GM12878 (cell line): ENCODE measurements at regions not wholly inside any gene's neighbourhood (a gene's known extent, or its start where the extent isn't known, plus 50 kb on each side); places are given as distances from the start of the nearest gene placed in this dataset.

Experiments
- ATAC-seq: fragments of 200-7000 bp; cut with Tn5 transposase; 3 replicates; pipeline ENCODE4 v1.9.1; 2020; ENCODE audit warnings: mild to moderate bottlenecking, moderate library complexity
- BruUV-seq: library from RNA; stranded (reverse); fragments of 400-500 nt; replicated peaks from 2 replicates; lab custom pipeline; 2021; lab: Mats Ljungman, UMichigan
- CTCF ChIA-PET: fragments of 300-600 bp; sonication (Branson Sonifier 250); formaldehyde crosslinking; extraction: SDS; loops from one replicate; lab custom pipeline; 2021; ENCODE audit warnings: inconsistent platforms; lab: Yijun Ruan, JAX
- POLR2A ChIA-PET: fragments of 350-600 bp; formaldehyde crosslinking; extraction: SDS; loops from one replicate; lab custom pipeline; 2021; ENCODE audit warnings: inconsistent platforms; lab: Charles Lee
- RAD21 ChIA-PET: fragments of 300-600 bp; sonication (Branson Sonifier 250); formaldehyde crosslinking; loops from one replicate; lab custom pipeline; 2023; ENCODE audit warnings: antibody characterized with exemption; ENCODE audit not compliant: unreplicated experiment; lab: Charles Lee
- SMC1A ChIA-PET: fragments of 300-600 bp; sonication (Branson Sonifier 250); formaldehyde crosslinking; loops from one replicate; lab custom pipeline; 2023; ENCODE audit not compliant: unreplicated experiment, uncharacterized antibody; lab: Charles Lee
- DNase-seq: peaks from one replicate; pipeline ENCODE4 v3.0.0-alpha.2; 2011; ENCODE audit warnings: low read depth, low spot score
- FAIRE-seq: peaks from 3 replicates; lab custom pipeline; 2011; peaks lifted over from hg19 to GRCh38; lab: Jason Lieb, UNC
- H2AFZ ChIP-seq: 2 replicates; pipeline ENCODE4 v1.6.0; 2011; ENCODE audit warnings: low read depth, low read length, control low read depth; ENCODE audit not compliant: control insufficient read depth
- H3K27ac ChIP-seq: 2 replicates; pipeline ENCODE4 v1.5.1; 2011; ENCODE audit warnings: control low read depth; ENCODE audit not compliant: control insufficient read depth, insufficient read depth
- H3K27me3 ChIP-seq, 2 experiments: replicated peaks in 1 of 2; 2 replicates each; pipeline versions ENCODE4 v1.6.0 to v1.6.1; 2011; ENCODE audit warnings: low read length in 1 of 2; ENCODE audit not compliant: control insufficient read depth in 2 of 2, insufficient read depth in 2 of 2
- H3K36me3 ChIP-seq, 2 experiments: 2 replicates each; pipeline ENCODE4 v1.5.1; 2011; ENCODE audit warnings: low read length in 1 of 2; ENCODE audit not compliant: control insufficient read depth in 2 of 2, insufficient read depth in 2 of 2
- H3K4me1 ChIP-seq: 2 replicates; pipeline ENCODE4 v1.6.1; 2011; ENCODE audit warnings: mild to moderate bottlenecking, low read length, moderate library complexity, mixed read lengths; ENCODE audit not compliant: control insufficient read depth, insufficient read depth
- H3K4me2 ChIP-seq: 2 replicates; pipeline ENCODE4 v1.6.0; 2011; ENCODE audit warnings: control low read depth; ENCODE audit not compliant: control insufficient read depth, insufficient read depth
- H3K4me3 ChIP-seq: fragments of 200-600 bp; sonication (generic); 2 replicates; pipeline ENCODE4 v1.5.1; 2016
- H3K79me2 ChIP-seq: 2 replicates; pipeline ENCODE4 v1.6.0; 2011; ENCODE audit warnings: low read length; ENCODE audit not compliant: control insufficient read depth, insufficient read depth
- H3K9ac ChIP-seq: 2 replicates; pipeline ENCODE4 v1.8.0; 2011; ENCODE audit warnings: low read length, control low read depth, mixed read lengths; ENCODE audit not compliant: control insufficient read depth, insufficient read depth
- H3K9me3 ChIP-seq: replicated peaks from 3 replicates; pipeline ENCODE4 v1.5.1; 2011; ENCODE audit warnings: mild to moderate bottlenecking, low read length; ENCODE audit not compliant: control insufficient read depth, insufficient read depth
- H4K20me1 ChIP-seq: 2 replicates; pipeline ENCODE4 v1.6.0; 2011; ENCODE audit not compliant: control insufficient read depth, insufficient read depth
- ATF3 ChIP-seq: IDR thresholded peaks from 2 replicates; pipeline ENCODE4 v1.6.1; 2011; ENCODE audit warnings: low read depth, mild to moderate bottlenecking, low read length, moderate library complexity, borderline replicate concordance; ENCODE audit errors: extremely low read depth
- ATF7 ChIP-seq: fragments of 450-650 bp; IDR thresholded peaks from 2 replicates; pipeline ENCODE4 v1.6.1; 2016; ENCODE audit warnings: low read depth, mild to moderate bottlenecking
- CBFB ChIP-seq: IDR thresholded peaks from 2 replicates; pipeline ENCODE4 v1.6.1; 2016; ENCODE audit warnings: antibody characterized with exemption, low read depth
- FOXK2 ChIP-seq: fragments of 450-650 bp; IDR thresholded peaks from 2 replicates; pipeline ENCODE4 v1.6.1; 2017; ENCODE audit warnings: mild to moderate bottlenecking, moderate library complexity
- MTA3 ChIP-seq: IDR thresholded peaks from 2 replicates; pipeline ENCODE4 v1.6.1; 2012; ENCODE audit warnings: low read length, inconsistent platforms, borderline replicate concordance
- NR2C1 ChIP-seq: fragments of 450-650 bp; IDR thresholded peaks from 2 replicates; pipeline ENCODE4 v1.6.1; 2017; ENCODE audit warnings: antibody characterized with exemption, mild to moderate bottlenecking, moderate library complexity
- PAX8 ChIP-seq: fragments of 450-650 bp; IDR thresholded peaks from 2 replicates; pipeline ENCODE4 v1.6.1; 2017; ENCODE audit warnings: mild to moderate bottlenecking, moderate library complexity
- PRDM15 ChIP-seq: fragments of 450-650 bp; formaldehyde crosslinking; IDR thresholded peaks from 2 replicates; pipeline ENCODE4 v1.4.0; 2020; ENCODE audit warnings: mild to moderate bottlenecking, moderate library complexity
- RAD51 ChIP-seq: fragments of 450-650 bp; IDR thresholded peaks from 2 replicates; pipeline ENCODE4 v1.6.1; 2016; ENCODE audit warnings: moderate library complexity, mild to moderate bottlenecking, inconsistent platforms
- RUNX3 ChIP-seq: IDR thresholded peaks from 2 replicates; pipeline ENCODE4 v1.6.1; 2012; ENCODE audit warnings: low read length, inconsistent platforms
- SRF ChIP-seq, 2 experiments: IDR thresholded peaks; 2 replicates each; pipeline ENCODE4 v1.6.1; 2011; ENCODE audit warnings: low read depth in 2 of 2, low read length in 2 of 2, mild to moderate bottlenecking in 1 of 2, moderate library complexity in 1 of 2
- ZBED1 ChIP-seq: IDR thresholded peaks from 2 replicates; pipeline ENCODE4 v1.6.1; 2016; ENCODE audit warnings: borderline replicate concordance
- ZNF24 ChIP-seq: fragments of 450-650 bp; IDR thresholded peaks from 2 replicates; pipeline ENCODE4 v1.6.1; 2017; ENCODE audit warnings: antibody characterized with exemption, mild to moderate bottlenecking
- ZNF274 ChIP-seq: IDR thresholded peaks from one replicate; pipeline ENCODE4 v1.8.0; 2011; ENCODE audit not compliant: insufficient read length, insufficient read depth
- WGBS: methylation state at CpG from one replicate; pipeline ENCODE4 v1.1.6; 2016; ENCODE audit warnings: low lambda C conversion rate; ENCODE audit not compliant: insufficient replicate concordance, insufficient coverage; ENCODE audit errors: missing lambda C conversion rate; 5-methylcytosine and 5-hydroxymethylcytosine counted together
- in situ Hi-C: fragments of 300-500 bp; cut with MboI; formaldehyde crosslinking; loops from 9 replicates; pipeline ENCODE4 v1.14.3; 2018; ENCODE audit warnings: mixed read lengths
- intact Hi-C: fragments of 100-400 bp; cut with micrococcal nuclease; formaldehyde crosslinking; loops from one replicate; pipeline ENCODE4 v1.14.2; 2022; ENCODE audit not compliant: unreplicated experiment
- TF ChIP-seq, protein P1 (sequence below), 3 experiments: IDR thresholded peaks in 2 of 3; conservative IDR thresholded peaks in 1 of 3; 2 replicates each; pipeline ENCODE4 v1.5.1; 2011; ENCODE audit warnings: low read depth in 3 of 3, low read length in 3 of 3, mild to moderate bottlenecking in 3 of 3, control low read depth in 2 of 3, moderate library complexity in 2 of 3, inconsistent platforms in 1 of 3, mixed read lengths in 1 of 3; ENCODE audit not compliant: control insufficient read depth in 2 of 3, insufficient read depth in 1 of 3; ENCODE audit errors: extremely low read depth in 1 of 3
- TF ChIP-seq, protein P2 (sequence below): fragments of 450-650 bp; IDR thresholded peaks from 2 replicates; pipeline ENCODE4 v1.6.1; 2017; ENCODE audit warnings: mild to moderate bottlenecking, low read depth, inconsistent platforms; ENCODE audit not compliant: poor library complexity, severe bottlenecking

DNA sequence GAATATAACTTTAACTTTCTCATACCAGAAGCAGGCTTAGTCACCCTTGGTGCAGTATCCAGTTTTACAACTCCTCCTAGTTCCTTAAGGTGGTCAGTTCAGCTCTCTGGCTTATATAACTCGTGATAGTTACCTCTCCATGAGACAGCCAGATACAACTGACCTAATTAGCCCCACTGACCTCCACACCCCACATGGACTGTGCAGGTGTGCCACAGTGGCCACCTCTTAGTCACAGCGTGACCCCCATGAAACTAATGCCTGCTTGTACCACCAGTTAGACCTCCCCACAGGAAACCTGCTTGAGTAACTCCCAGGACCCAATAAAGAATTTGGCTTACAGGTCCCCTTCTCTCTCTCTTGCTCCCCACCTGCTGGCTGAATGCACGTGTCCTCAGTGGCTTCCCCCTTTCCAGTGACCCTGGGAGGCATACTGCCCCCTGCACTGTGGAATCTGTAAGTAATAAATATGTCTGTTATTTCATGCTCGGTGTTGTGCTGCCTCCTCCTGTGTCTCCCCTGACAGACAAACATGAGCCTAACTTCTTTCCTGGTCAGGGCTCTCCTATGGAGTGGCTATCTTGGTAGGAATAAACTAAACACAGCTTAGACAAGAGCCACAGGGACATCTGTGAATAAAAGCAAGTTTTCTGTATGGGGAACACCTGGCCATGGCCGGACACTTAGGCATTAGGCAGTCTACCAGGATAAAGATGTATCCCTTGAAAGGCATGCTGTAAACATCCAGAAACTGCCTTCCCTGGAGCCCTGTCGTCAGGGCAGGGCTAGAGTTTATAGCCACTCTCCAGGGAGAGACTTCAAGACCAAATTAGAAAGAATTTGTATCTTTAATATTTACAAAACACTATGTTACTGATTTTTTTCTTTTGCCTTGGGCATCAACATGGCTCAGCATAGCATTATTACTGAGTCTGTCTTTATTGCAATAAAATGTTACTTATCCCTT is 209.7 kb upstream of the BOD1L1 start:
- no peak for DNase-seq
- no TSS peak for BruUV-seq
- ChIA-PET CTCF (no interaction called here), RAD21 (no interaction called here), POLR2A (no interaction called here), SMC1A (interaction anchor here (1.1 to 1.5 kb wide), 2 partner anchors 24 to 180 kb away, joined by 3 to 5 read pairs; no protein-coding TSS in a partner anchor)
- no peak overlapping the region for H3K4me2 ChIP-seq
- no peak overlapping the region for H2AFZ ChIP-seq
- no peaks in the 10 kb centered on the region for H3K27me3 ChIP-seq
- no peak overlapping the region for H3K4me3 ChIP-seq
- no peak overlapping the region for H3K9ac ChIP-seq
- no peaks in the 10 kb centered on the region for H3K36me3 ChIP-seq
- intact Hi-C loops = no loop called here
- H4K20me1 ChIP-seq = no peaks in the 10 kb centered on the region
- ATAC-seq = no peak
- no peaks in the 10 kb centered on the region for H3K79me2 ChIP-seq
- 2% methylated on average over 6 of the region's 6 CpGs for WGBS
- H3K4me1 ChIP-seq = no peaks in the 10 kb centered on the region
- FAIRE-seq = no peak
- in situ Hi-C loops = no loop called here
- H3K9me3 ChIP-seq = no peaks in the 10 kb centered on the region
- H3K27ac ChIP-seq = no peak overlapping the region
- TF ChIP-seq SRF (IDR thresholded peaks at IDR 0.05; ENCODE audit: low read depth in 2 of 2, low read length in 2 of 2) (no peak), PRDM15 (no peak), FOXK2 (no peak), NR2C1 (no peak), RUNX3 (no peak), RAD51 (no peak), CBFB (no peak), ZBED1 (no peak), PAX8 (no peak), ZNF274 (no peak), ATF3 (no peak), MTA3 (no peak), ATF7 (no peak), ZNF24 (no peak)
- TF ChIP-seq, protein P1, sequence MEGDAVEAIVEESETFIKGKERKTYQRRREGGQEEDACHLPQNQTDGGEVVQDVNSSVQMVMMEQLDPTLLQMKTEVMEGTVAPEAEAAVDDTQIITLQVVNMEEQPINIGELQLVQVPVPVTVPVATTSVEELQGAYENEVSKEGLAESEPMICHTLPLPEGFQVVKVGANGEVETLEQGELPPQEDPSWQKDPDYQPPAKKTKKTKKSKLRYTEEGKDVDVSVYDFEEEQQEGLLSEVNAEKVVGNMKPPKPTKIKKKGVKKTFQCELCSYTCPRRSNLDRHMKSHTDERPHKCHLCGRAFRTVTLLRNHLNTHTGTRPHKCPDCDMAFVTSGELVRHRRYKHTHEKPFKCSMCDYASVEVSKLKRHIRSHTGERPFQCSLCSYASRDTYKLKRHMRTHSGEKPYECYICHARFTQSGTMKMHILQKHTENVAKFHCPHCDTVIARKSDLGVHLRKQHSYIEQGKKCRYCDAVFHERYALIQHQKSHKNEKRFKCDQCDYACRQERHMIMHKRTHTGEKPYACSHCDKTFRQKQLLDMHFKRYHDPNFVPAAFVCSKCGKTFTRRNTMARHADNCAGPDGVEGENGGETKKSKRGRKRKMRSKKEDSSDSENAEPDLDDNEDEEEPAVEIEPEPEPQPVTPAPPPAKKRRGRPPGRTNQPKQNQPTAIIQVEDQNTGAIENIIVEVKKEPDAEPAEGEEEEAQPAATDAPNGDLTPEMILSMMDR (IDR thresholded peaks at IDR 0.05 in 2 of 3, conservative IDR thresholded peaks at IDR 0.05 in 1 of 3; ENCODE audit: control insufficient read depth in 2 of 3, extremely low read depth in 1 of 3, insufficient read depth in 1 of 3, low read depth in 3 of 3, low read length in 3 of 3) = no peak
- TF ChIP-seq, protein P2, sequence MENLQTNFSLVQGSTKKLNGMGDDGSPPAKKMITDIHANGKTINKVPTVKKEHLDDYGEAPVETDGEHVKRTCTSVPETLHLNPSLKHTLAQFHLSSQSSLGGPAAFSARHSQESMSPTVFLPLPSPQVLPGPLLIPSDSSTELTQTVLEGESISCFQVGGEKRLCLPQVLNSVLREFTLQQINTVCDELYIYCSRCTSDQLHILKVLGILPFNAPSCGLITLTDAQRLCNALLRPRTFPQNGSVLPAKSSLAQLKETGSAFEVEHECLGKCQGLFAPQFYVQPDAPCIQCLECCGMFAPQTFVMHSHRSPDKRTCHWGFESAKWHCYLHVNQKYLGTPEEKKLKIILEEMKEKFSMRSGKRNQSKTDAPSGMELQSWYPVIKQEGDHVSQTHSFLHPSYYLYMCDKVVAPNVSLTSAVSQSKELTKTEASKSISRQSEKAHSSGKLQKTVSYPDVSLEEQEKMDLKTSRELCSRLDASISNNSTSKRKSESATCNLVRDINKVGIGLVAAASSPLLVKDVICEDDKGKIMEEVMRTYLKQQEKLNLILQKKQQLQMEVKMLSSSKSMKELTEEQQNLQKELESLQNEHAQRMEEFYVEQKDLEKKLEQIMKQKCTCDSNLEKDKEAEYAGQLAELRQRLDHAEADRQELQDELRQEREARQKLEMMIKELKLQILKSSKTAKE = no peak
